ENCODE measurements at regions not wholly inside any gene's neighbourhood (a gene's known extent, or its start where the extent isn't known, plus 50 kb on each side); places are given as distances from the start of the nearest gene placed in this dataset.

- no peak for TF ChIP-seq CTCF (IDR thresholded peaks at IDR 0.05)
- no peak for TF ChIP-seq POLR2A (IDR thresholded peaks at IDR 0.05)
Measured at GRCh38 chr10:89115876-89116627, 91.1 kb downstream of the CH25H start.
